CD14-positive monocyte (primary cell): ENCODE measurements at regions not wholly inside any gene's neighbourhood (a gene's known extent, or its start where the extent isn't known, plus 50 kb on each side); places are given as distances from the start of the nearest gene placed in this dataset.

ENCODE experiments used
- DNase-seq, 3 donors: peaks; one replicate each; pipeline ENCODE4 v3.0.0-alpha.2; 2011 to 2022
- H2AFZ ChIP-seq: 2 replicates; pipeline ENCODE4 v1.6.0; 2012; ENCODE audit warnings: mild to moderate bottlenecking, low read depth, low read length, inconsistent platforms; ENCODE audit not compliant: insufficient read depth, poor library complexity, severe bottlenecking
- H3K27ac ChIP-seq, 2 donors: 1 replicate in 1 of 2; 2 replicates in 1 of 2; pipeline ENCODE4 v1.5.1; 2012 to 2013; ENCODE audit warnings: low read length in 2 of 2, control low read depth in 1 of 2, inconsistent platforms in 1 of 2, low read depth in 1 of 2, mild to moderate bottlenecking in 1 of 2
- H3K27me3 ChIP-seq, 2 donors: one replicate each; pipeline versions ENCODE4 v1.6.0 to v1.6.1; 2011 to 2013; ENCODE audit warnings: low read length in 2 of 2; ENCODE audit not compliant: control insufficient read depth in 2 of 2, insufficient read depth in 2 of 2
- H3K36me3 ChIP-seq, 2 donors: replicated peaks in 1 of 2; 1 replicate in 1 of 2; 2 replicates in 1 of 2; pipeline versions ENCODE4 v1.5.1 to v1.6.1; 2012 to 2013; ENCODE audit warnings: low read length in 2 of 2, control low read depth in 1 of 2, inconsistent platforms in 1 of 2, mild to moderate bottlenecking in 1 of 2; ENCODE audit not compliant: insufficient read depth in 2 of 2, control insufficient read depth in 1 of 2
- H3K4me1 ChIP-seq, 2 donors: 1 replicate in 1 of 2; 2 replicates in 1 of 2; pipeline versions ENCODE4 v1.5.1 to v1.6.1; 2012 to 2013; ENCODE audit warnings: low read length in 2 of 2, control low read depth in 1 of 2, inconsistent platforms in 1 of 2, mild to moderate bottlenecking in 1 of 2, moderate library complexity in 1 of 2; ENCODE audit not compliant: insufficient read depth in 2 of 2, control insufficient read depth in 1 of 2
- H3K4me2 ChIP-seq: replicated peaks from 2 replicates; pipeline ENCODE3; 2012; ENCODE audit warnings: low read length, moderate library complexity, mild to moderate bottlenecking; ENCODE audit not compliant: poor library complexity, severe bottlenecking; ENCODE audit errors: extremely low read depth
- H3K4me3 ChIP-seq, 3 experiments: fragments of 200-600 bp in 1 of 3; sonication (generic) in 1 of 3; replicated peaks in 1 of 3; 1 replicate in 2 of 3; 2 replicates in 1 of 3; pipeline ENCODE4 v1.5.1; 2011 to 2013; ENCODE audit warnings: low read length in 3 of 3, mild to moderate bottlenecking in 3 of 3, control low read depth in 2 of 3, low read depth in 2 of 3, inconsistent platforms in 1 of 3, moderate library complexity in 1 of 3
- H3K79me2 ChIP-seq: 2 replicates; pipeline ENCODE4 v1.6.0; 2012; ENCODE audit warnings: mild to moderate bottlenecking, control low read depth, inconsistent platforms, low read length, moderate library complexity; ENCODE audit not compliant: insufficient read depth
- H3K9ac ChIP-seq: 2 replicates; pipeline ENCODE4 v1.6.0; 2017; ENCODE audit warnings: low read length, mild to moderate bottlenecking; ENCODE audit not compliant: insufficient read depth, poor library complexity, severe bottlenecking
- H3K9me3 ChIP-seq, 2 donors: replicated peaks in 1 of 2; 1 replicate in 1 of 2; 2 replicates in 1 of 2; pipeline versions ENCODE4 v1.5.1 to v1.6.1; 2012 to 2013; ENCODE audit warnings: low read length in 2 of 2, control low read depth in 1 of 2; ENCODE audit not compliant: control insufficient read depth in 1 of 2, insufficient read depth in 1 of 2
- H4K20me1 ChIP-seq: 2 replicates; pipeline ENCODE4 v1.6.0; 2012; ENCODE audit warnings: mild to moderate bottlenecking, low read length, control low read depth, moderate library complexity; ENCODE audit not compliant: insufficient read depth
- H3K27ac Mint-ChIP-seq, 7 donors: one replicate each; pipeline ENCODE4 v1.8.0; 2020; ENCODE audit warnings: mild to moderate bottlenecking in 7 of 7, mixed read lengths in 7 of 7, moderate library complexity in 6 of 7, inconsistent platforms in 2 of 7
- H3K27me3 Mint-ChIP-seq, 3 donors: one replicate each; pipeline ENCODE4 v1.8.0; 2021 to 2022; ENCODE audit warnings: low read depth in 3 of 3, mild to moderate bottlenecking in 3 of 3, mixed read lengths in 3 of 3, moderate library complexity in 3 of 3, inconsistent platforms in 1 of 3
- H3K36me3 Mint-ChIP-seq, 2 donors: one replicate each; pipeline ENCODE4 v1.8.0; 2020; ENCODE audit warnings: mixed read lengths in 2 of 2, inconsistent platforms in 1 of 2, mild to moderate bottlenecking in 1 of 2
- H3K4me1 Mint-ChIP-seq: one replicate; pipeline ENCODE4 v1.8.0; 2020; ENCODE audit warnings: mild to moderate bottlenecking, mixed read lengths
- H3K4me3 Mint-ChIP-seq, 2 donors: one replicate each; pipeline ENCODE4 v1.8.0; 2020; ENCODE audit warnings: mild to moderate bottlenecking in 2 of 2, mixed read lengths in 2 of 2, moderate library complexity in 1 of 2
- H3K9me3 Mint-ChIP-seq, 7 donors: one replicate each; pipeline ENCODE4 v1.8.0; 2020 to 2022; ENCODE audit warnings: mixed read lengths in 7 of 7, mild to moderate bottlenecking in 6 of 7, moderate library complexity in 6 of 7, inconsistent platforms in 2 of 7
- CTCF ChIP-seq: fragments of 200-600 bp; IDR thresholded peaks from one replicate; pipeline ENCODE4 v1.8.0; 2022; ENCODE audit warnings: antibody characterized with exemption, mild to moderate bottlenecking
- WGBS: methylation state at CpG from one replicate; pipeline ENCODE4 v1.1.5; 2013; ENCODE audit warnings: missing lambda C conversion rate; ENCODE audit not compliant: insufficient coverage; 5-methylcytosine and 5-hydroxymethylcytosine counted together
- intact Hi-C, 2 donors: fragments of 100-400 bp; cut with micrococcal nuclease; formaldehyde crosslinking; loops; one replicate each; pipeline versions ENCODE4 v1.15.0 to v1.15.1; 2023

GRCh38 chr15:85927931-85928537, 133.3 kb upstream of the KLHL25 start:
- no peak overlapping the region for H3K27ac Mint-ChIP-seq
- peaks cover 0 to 2% (median 2%) of the 10 kb centered on the region in 3 donors for H3K27me3 Mint-ChIP-seq

GRCh38 chr15:85929786-85930185, 135.1 kb upstream of the KLHL25 start:
- Mint-ChIP-seq H3K27me3 (peaks cover 0 to 2% (median 0%) of the 10 kb centered on the region in 3 donors), H3K4me3 (no peak overlapping the region), H3K4me1 (no peaks in the 10 kb centered on the region), H3K27ac (no peak overlapping the region), H3K9me3 (no peaks in the 10 kb centered on the region), H3K36me3 (no peaks in the 10 kb centered on the region)
- Histone ChIP-seq H3K9me3 (no peaks in the 10 kb centered on the region), H3K27me3 (no peaks in the 10 kb centered on the region), H3K9ac (no peak overlapping the region), H3K79me2 (no peaks in the 10 kb centered on the region), H2AFZ (no peak overlapping the region), H3K4me2 (no peak overlapping the region), H3K36me3 (no peaks in the 10 kb centered on the region), H3K27ac (no peak overlapping the region), H4K20me1 (no peaks in the 10 kb centered on the region), H3K4me1 (no peaks in the 10 kb centered on the region), H3K4me3 (no peak overlapping the region)
- intact Hi-C loops: no loop called here
- DNase-seq: no peak
- TF ChIP-seq CTCF: no peak
- no CpG with 5 or more reads among the region's 1 CpG for WGBS

More at GRCh38 chr15:85927931-85928537, 133.3 kb upstream of the KLHL25 start:
- Mint-ChIP-seq H3K4me1 (no peaks in the 10 kb centered on the region), H3K9me3 (no peaks in the 10 kb centered on the region), H3K36me3 (no peaks in the 10 kb centered on the region), H3K4me3 (peak overlapping the region in 1 of 2 donors; percentile 1)
- H3K27me3 ChIP-seq: no peaks in the 10 kb centered on the region
- TF ChIP-seq CTCF: no peak
- H3K4me3 ChIP-seq: no peak overlapping the region
- no peak overlapping the region for H3K4me2 ChIP-seq
- no peak overlapping the region for H3K27ac ChIP-seq
- DNase-seq: no peak
- intact Hi-C loops: no loop called here
- no peaks in the 10 kb centered on the region for H4K20me1 ChIP-seq
- H2AFZ ChIP-seq: no peak overlapping the region
- H3K9me3 ChIP-seq: no peaks in the 10 kb centered on the region
- no peaks in the 10 kb centered on the region for H3K4me1 ChIP-seq
- no peaks in the 10 kb centered on the region for H3K79me2 ChIP-seq
- no peaks in the 10 kb centered on the region for H3K36me3 ChIP-seq
- WGBS: 0% methylated on average over 1 of the region's 2 CpGs
- H3K9ac ChIP-seq: no peak overlapping the region
